ENCODE measurements at regions not wholly inside any gene's neighbourhood (a gene's known extent, or its start where the extent isn't known, plus 50 kb on each side); places are given as distances from the start of the nearest gene placed in this dataset.

GRCh38 chr13:79794931-79795330, 314.0 kb downstream of the NDFIP2 start:
- Histone ChIP-seq H3K4me1 (ENCODE audit: insufficient read depth, low read length) (peaks cover 2% of the 10 kb centered on the region), H3K27me3 (ENCODE audit: insufficient read depth, low read length) (no peaks in the 10 kb centered on the region), H3K36me3 (ENCODE audit: insufficient read depth, low read length) (no peaks in the 10 kb centered on the region), H3K4me3 (ENCODE audit: insufficient read depth, low read length) (no peak overlapping the region), H4K20me1 (ENCODE audit: insufficient read depth, low read length) (no peaks in the 10 kb centered on the region), H2AFZ (ENCODE audit: low read length) (no peak overlapping the region), H3K79me2 (ENCODE audit: insufficient read depth, low read length) (no peaks in the 10 kb centered on the region), H3K27ac (ENCODE audit: low read depth, low read length) (no peak overlapping the region), H3K4me2 (ENCODE audit: insufficient read depth, low read length) (no peak overlapping the region), H3K9me3 (ENCODE audit: low read depth, low read length) (no peaks in the 10 kb centered on the region)
- no peak for TF ChIP-seq CTCF (IDR thresholded peaks at IDR 0.05; ENCODE audit: extremely low read depth, low read depth, low read length)
- no peak for DNase-seq (ENCODE audit: insufficient read length, low spot score, missing footprints)

GRCh38 chr13:79792716-79793115, 311.8 kb downstream of the NDFIP2 start:
- Histone ChIP-seq H3K4me3 (ENCODE audit: insufficient read depth, low read length) (no peak overlapping the region), H3K27ac (ENCODE audit: low read depth, low read length) (no peak overlapping the region), H3K4me2 (ENCODE audit: insufficient read depth, low read length) (no peak overlapping the region)

GRCh38 chr13:79791471-79792042, 310.6 kb downstream of the NDFIP2 start:
- no peak overlapping the region for H3K4me2 ChIP-seq (ENCODE audit: insufficient read depth, low read length)
- no peak for DNase-seq (ENCODE audit: insufficient read length, low spot score, missing footprints)
- H3K9me3 ChIP-seq (ENCODE audit: low read depth, low read length) = no peaks in the 10 kb centered on the region
- H2AFZ ChIP-seq (ENCODE audit: low read length) = no peak overlapping the region
- no peak overlapping the region for H3K4me3 ChIP-seq (ENCODE audit: insufficient read depth, low read length)
- no peaks in the 10 kb centered on the region for H3K36me3 ChIP-seq (ENCODE audit: insufficient read depth, low read length)
- H3K27ac ChIP-seq (ENCODE audit: low read depth, low read length) = no peak overlapping the region
- H3K27me3 ChIP-seq (ENCODE audit: insufficient read depth, low read length) = no peaks in the 10 kb centered on the region
- H3K4me1 ChIP-seq (ENCODE audit: insufficient read depth, low read length) = no peaks in the 10 kb centered on the region
- TF ChIP-seq CTCF (IDR thresholded peaks at IDR 0.05; ENCODE audit: extremely low read depth, low read depth, low read length) = no peak
- H3K79me2 ChIP-seq (ENCODE audit: insufficient read depth, low read length) = no peaks in the 10 kb centered on the region
- no peaks in the 10 kb centered on the region for H4K20me1 ChIP-seq (ENCODE audit: insufficient read depth, low read length)

More at GRCh38 chr13:79792716-79793115, 311.8 kb downstream of the NDFIP2 start:
- no peak for TF ChIP-seq CTCF (IDR thresholded peaks at IDR 0.05; ENCODE audit: extremely low read depth, low read depth, low read length)
- no peak for DNase-seq (ENCODE audit: insufficient read length, low spot score, missing footprints)
- H4K20me1 ChIP-seq (ENCODE audit: insufficient read depth, low read length) = no peaks in the 10 kb centered on the region
- no peaks in the 10 kb centered on the region for H3K27me3 ChIP-seq (ENCODE audit: insufficient read depth, low read length)
- H2AFZ ChIP-seq (ENCODE audit: low read length) = no peak overlapping the region
- no peaks in the 10 kb centered on the region for H3K79me2 ChIP-seq (ENCODE audit: insufficient read depth, low read length)
- H3K36me3 ChIP-seq (ENCODE audit: insufficient read depth, low read length) = no peaks in the 10 kb centered on the region
- no peaks in the 10 kb centered on the region for H3K4me1 ChIP-seq (ENCODE audit: insufficient read depth, low read length)
- H3K9me3 ChIP-seq (ENCODE audit: low read depth, low read length) = no peaks in the 10 kb centered on the region

GRCh38 chr13:79786176-79786575, 305.2 kb downstream of the NDFIP2 start:
- no peaks in the 10 kb centered on the region for H4K20me1 ChIP-seq (ENCODE audit: insufficient read depth, low read length)
- no peak for TF ChIP-seq CTCF (IDR thresholded peaks at IDR 0.05; ENCODE audit: extremely low read depth, low read depth, low read length)
- H3K27ac ChIP-seq (ENCODE audit: low read depth, low read length) = no peak overlapping the region
- no peaks in the 10 kb centered on the region for H3K27me3 ChIP-seq (ENCODE audit: insufficient read depth, low read length)
- H3K4me1 ChIP-seq (ENCODE audit: insufficient read depth, low read length) = peaks cover 9% of the 10 kb centered on the region
- H3K4me2 ChIP-seq (ENCODE audit: insufficient read depth, low read length) = no peak overlapping the region
- no peaks in the 10 kb centered on the region for H3K36me3 ChIP-seq (ENCODE audit: insufficient read depth, low read length)
- no peaks in the 10 kb centered on the region for H3K79me2 ChIP-seq (ENCODE audit: insufficient read depth, low read length)
- no peak for DNase-seq (ENCODE audit: insufficient read length, low spot score, missing footprints)
- no peaks in the 10 kb centered on the region for H3K9me3 ChIP-seq (ENCODE audit: low read depth, low read length)
- H3K4me3 ChIP-seq (ENCODE audit: insufficient read depth, low read length) = no peak overlapping the region
- no peak overlapping the region for H2AFZ ChIP-seq (ENCODE audit: low read length)
